HEK293 (cell line): ENCODE measurements at regions not wholly inside any gene's neighbourhood (a gene's known extent, or its start where the extent isn't known, plus 50 kb on each side); places are given as distances from the start of the nearest gene placed in this dataset.

Experiments
- FEZF1 ChIP-seq: fragments of 450-650 bp; formaldehyde crosslinking; IDR thresholded peaks from 2 replicates; pipeline ENCODE4 v1.5.1; 2016; ENCODE audit warnings: missing biosample characterization, missing genetic modification characterization
- KLF16 ChIP-seq: fragments of 450-650 bp; formaldehyde crosslinking; IDR thresholded peaks from 2 replicates; pipeline ENCODE4 v1.5.1; 2017; ENCODE audit warnings: missing biosample characterization, missing genetic modification characterization
- KLF7 ChIP-seq: fragments of 450-650 bp; formaldehyde crosslinking; IDR thresholded peaks from 2 replicates; pipeline ENCODE4 v1.5.1; 2016; ENCODE audit warnings: missing biosample characterization, missing genetic modification characterization, borderline replicate concordance
- KLF9 ChIP-seq: fragments of 450-650 bp; formaldehyde crosslinking; IDR thresholded peaks from 2 replicates; pipeline ENCODE4 v1.5.1; 2016; ENCODE audit warnings: missing biosample characterization, missing genetic modification characterization, low read depth
- MEIS1 ChIP-seq: sonication (generic); formaldehyde crosslinking; IDR thresholded peaks from 2 replicates; pipeline ENCODE4 v1.8.1; 2022; ENCODE audit warnings: missing genetic modification reagents, mild to moderate bottlenecking, borderline replicate concordance
- PBX3 ChIP-seq: sonication (generic); formaldehyde crosslinking; IDR thresholded peaks from 2 replicates; pipeline ENCODE4 v1.8.1; 2022; ENCODE audit warnings: mild to moderate bottlenecking, moderate library complexity, missing genetic modification reagents
- SETDB1 ChIP-seq: IDR thresholded peaks from one replicate; pipeline ENCODE4 v1.6.1; 2017; ENCODE audit warnings: mild to moderate bottlenecking, low read length, moderate library complexity, mixed read lengths; ENCODE audit not compliant: insufficient read length
- ZBTB44 ChIP-seq: fragments of 450-650 bp; IDR thresholded peaks from 2 replicates; pipeline ENCODE4 v1.5.1; 2018; ENCODE audit warnings: missing biosample characterization, mild to moderate bottlenecking, missing genetic modification characterization
- ZNF132 ChIP-seq: fragments of 450-650 bp; formaldehyde crosslinking; IDR thresholded peaks from 2 replicates; pipeline ENCODE4 v1.5.1; 2017; ENCODE audit warnings: missing biosample characterization, missing genetic modification characterization, borderline replicate concordance
- ZNF157 ChIP-seq: fragments of 450-650 bp; formaldehyde crosslinking; IDR thresholded peaks from 2 replicates; pipeline ENCODE4 v1.5.1; 2016; ENCODE audit warnings: missing biosample characterization, missing genetic modification characterization
- ZNF214 ChIP-seq: fragments of 450-650 bp; formaldehyde crosslinking; IDR thresholded peaks from 2 replicates; pipeline ENCODE4 v1.5.1; 2017; ENCODE audit warnings: missing biosample characterization, mild to moderate bottlenecking, missing genetic modification characterization, borderline replicate concordance
- ZNF350 ChIP-seq: fragments of 450-650 bp; formaldehyde crosslinking; IDR thresholded peaks from 2 replicates; pipeline ENCODE4 v1.5.0; 2017; ENCODE audit warnings: missing biosample characterization, mild to moderate bottlenecking, missing genetic modification characterization
- ZNF362 ChIP-seq: fragments of 450-650 bp; formaldehyde crosslinking; IDR thresholded peaks from 2 replicates; pipeline ENCODE4 v1.5.1; 2016; ENCODE audit warnings: missing biosample characterization, missing genetic modification characterization
- ZNF398 ChIP-seq: fragments of 450-650 bp; formaldehyde crosslinking; IDR thresholded peaks from 2 replicates; pipeline ENCODE4 v1.5.1; 2017; ENCODE audit warnings: missing biosample characterization, missing genetic modification characterization
- ZNF473 ChIP-seq: fragments of 450-650 bp; formaldehyde crosslinking; IDR thresholded peaks from 2 replicates; pipeline ENCODE4 v1.5.1; 2017; ENCODE audit warnings: missing biosample characterization, missing genetic modification characterization
- ZNF558 ChIP-seq: fragments of 450-650 bp; formaldehyde crosslinking; IDR thresholded peaks from 2 replicates; pipeline ENCODE4 v1.5.1; 2016; ENCODE audit warnings: missing biosample characterization, missing genetic modification characterization
- TF ChIP-seq, protein P1 (sequence below): fragments of 450-650 bp; formaldehyde crosslinking; IDR thresholded peaks from 2 replicates; pipeline ENCODE4 v1.5.1; 2017; ENCODE audit warnings: missing biosample characterization, mild to moderate bottlenecking, missing genetic modification characterization, moderate library complexity
- TF ChIP-seq, protein P2 (sequence below): fragments of 450-650 bp; formaldehyde crosslinking; IDR thresholded peaks from 2 replicates; pipeline ENCODE4 v1.5.1; 2016; ENCODE audit warnings: missing biosample characterization, missing genetic modification characterization
- TF ChIP-seq, protein P3 (sequence below): fragments of 450-650 bp; formaldehyde crosslinking; IDR thresholded peaks from 2 replicates; pipeline ENCODE4 v1.5.1; 2016; ENCODE audit warnings: missing biosample characterization, missing genetic modification characterization
- TF ChIP-seq, protein P4 (sequence below): fragments of 450-650 bp; formaldehyde crosslinking; IDR thresholded peaks from 2 replicates; pipeline ENCODE4 v1.5.1; 2016; ENCODE audit warnings: missing biosample characterization, missing genetic modification characterization, borderline replicate concordance
- TF ChIP-seq, protein P5 (sequence below): IDR thresholded peaks from 2 replicates; pipeline ENCODE4 v1.6.1; 2011; ENCODE audit warnings: mild to moderate bottlenecking, low read depth, low read length, borderline replicate concordance
- TF ChIP-seq, protein P6 (sequence below): fragments of 450-650 bp; formaldehyde crosslinking; IDR thresholded peaks from 2 replicates; pipeline ENCODE4 v1.5.1; 2016; ENCODE audit warnings: missing biosample characterization, missing genetic modification characterization

GRCh38 chr1:56414728-56415224 is 164.6 kb downstream of the PLPP3 start (continued):
- TF ChIP-seq ZNF558 (tag by site-specific recombination) (no peak), ZBTB44 (tag by site-specific recombination) (peak; percentile 62), SETDB1 (peak; percentile 33), ZNF214 (no peak), FEZF1 (peak; percentile 75), ZNF362 (tag by site-specific recombination) (no peak; the same call in 1 of the 2 replicates), PBX3 (CRISPR knock-in tag) (no peak), ZNF157 (tag by site-specific recombination) (no peak), ZNF473 (tag by site-specific recombination) (no peak), ZNF398 (tag by site-specific recombination) (no peak), KLF9 (no peak), KLF7 (tag by site-specific recombination) (no peak), ZNF132 (tag by site-specific recombination) (no peak), MEIS1 (CRISPR knock-in tag) (no peak), ZNF350 (no peak), KLF16 (tag by site-specific recombination) (no peak)
- TF ChIP-seq, protein P1, sequence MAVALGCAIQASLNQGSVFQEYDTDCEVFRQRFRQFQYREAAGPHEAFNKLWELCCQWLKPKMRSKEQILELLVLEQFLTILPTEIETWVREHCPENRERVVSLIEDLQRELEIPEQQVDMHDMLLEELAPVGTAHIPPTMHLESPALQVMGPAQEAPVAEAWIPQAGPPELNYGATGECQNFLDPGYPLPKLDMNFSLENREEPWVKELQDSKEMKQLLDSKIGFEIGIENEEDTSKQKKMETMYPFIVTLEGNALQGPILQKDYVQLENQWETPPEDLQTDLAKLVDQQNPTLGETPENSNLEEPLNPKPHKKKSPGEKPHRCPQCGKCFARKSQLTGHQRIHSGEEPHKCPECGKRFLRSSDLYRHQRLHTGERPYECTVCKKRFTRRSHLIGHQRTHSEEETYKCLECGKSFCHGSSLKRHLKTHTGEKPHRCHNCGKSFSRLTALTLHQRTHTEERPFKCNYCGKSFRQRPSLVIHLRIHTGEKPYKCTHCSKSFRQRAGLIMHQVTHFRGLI (tag by site-specific recombination), result peak; percentile 89
- TF ChIP-seq, protein P2, sequence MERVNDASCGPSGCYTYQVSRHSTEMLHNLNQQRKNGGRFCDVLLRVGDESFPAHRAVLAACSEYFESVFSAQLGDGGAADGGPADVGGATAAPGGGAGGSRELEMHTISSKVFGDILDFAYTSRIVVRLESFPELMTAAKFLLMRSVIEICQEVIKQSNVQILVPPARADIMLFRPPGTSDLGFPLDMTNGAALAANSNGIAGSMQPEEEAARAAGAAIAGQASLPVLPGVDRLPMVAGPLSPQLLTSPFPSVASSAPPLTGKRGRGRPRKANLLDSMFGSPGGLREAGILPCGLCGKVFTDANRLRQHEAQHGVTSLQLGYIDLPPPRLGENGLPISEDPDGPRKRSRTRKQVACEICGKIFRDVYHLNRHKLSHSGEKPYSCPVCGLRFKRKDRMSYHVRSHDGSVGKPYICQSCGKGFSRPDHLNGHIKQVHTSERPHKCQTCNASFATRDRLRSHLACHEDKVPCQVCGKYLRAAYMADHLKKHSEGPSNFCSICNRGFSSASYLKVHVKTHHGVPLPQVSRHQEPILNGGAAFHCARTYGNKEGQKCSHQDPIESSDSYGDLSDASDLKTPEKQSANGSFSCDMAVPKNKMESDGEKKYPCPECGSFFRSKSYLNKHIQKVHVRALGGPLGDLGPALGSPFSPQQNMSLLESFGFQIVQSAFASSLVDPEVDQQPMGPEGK (tag by site-specific recombination), result no peak
- TF ChIP-seq, protein P3, sequence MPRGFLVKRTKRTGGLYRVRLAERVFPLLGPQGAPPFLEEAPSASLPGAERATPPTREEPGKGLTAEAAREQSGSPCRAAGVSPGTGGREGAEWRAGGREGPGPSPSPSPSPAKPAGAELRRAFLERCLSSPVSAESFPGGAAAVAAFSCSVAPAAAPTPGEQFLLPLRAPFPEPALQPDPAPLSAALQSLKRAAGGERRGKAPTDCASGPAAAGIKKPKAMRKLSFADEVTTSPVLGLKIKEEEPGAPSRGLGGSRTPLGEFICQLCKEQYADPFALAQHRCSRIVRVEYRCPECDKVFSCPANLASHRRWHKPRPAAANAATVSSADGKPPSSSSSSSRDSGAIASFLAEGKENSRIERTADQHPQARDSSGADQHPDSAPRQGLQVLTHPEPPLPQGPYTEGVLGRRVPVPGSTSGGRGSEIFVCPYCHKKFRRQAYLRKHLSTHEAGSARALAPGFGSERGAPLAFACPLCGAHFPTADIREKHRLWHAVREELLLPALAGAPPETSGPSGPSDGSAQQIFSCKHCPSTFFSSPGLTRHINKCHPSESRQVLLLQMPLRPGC (tag by site-specific recombination), result peak; percentile 75
- TF ChIP-seq, protein P4, sequence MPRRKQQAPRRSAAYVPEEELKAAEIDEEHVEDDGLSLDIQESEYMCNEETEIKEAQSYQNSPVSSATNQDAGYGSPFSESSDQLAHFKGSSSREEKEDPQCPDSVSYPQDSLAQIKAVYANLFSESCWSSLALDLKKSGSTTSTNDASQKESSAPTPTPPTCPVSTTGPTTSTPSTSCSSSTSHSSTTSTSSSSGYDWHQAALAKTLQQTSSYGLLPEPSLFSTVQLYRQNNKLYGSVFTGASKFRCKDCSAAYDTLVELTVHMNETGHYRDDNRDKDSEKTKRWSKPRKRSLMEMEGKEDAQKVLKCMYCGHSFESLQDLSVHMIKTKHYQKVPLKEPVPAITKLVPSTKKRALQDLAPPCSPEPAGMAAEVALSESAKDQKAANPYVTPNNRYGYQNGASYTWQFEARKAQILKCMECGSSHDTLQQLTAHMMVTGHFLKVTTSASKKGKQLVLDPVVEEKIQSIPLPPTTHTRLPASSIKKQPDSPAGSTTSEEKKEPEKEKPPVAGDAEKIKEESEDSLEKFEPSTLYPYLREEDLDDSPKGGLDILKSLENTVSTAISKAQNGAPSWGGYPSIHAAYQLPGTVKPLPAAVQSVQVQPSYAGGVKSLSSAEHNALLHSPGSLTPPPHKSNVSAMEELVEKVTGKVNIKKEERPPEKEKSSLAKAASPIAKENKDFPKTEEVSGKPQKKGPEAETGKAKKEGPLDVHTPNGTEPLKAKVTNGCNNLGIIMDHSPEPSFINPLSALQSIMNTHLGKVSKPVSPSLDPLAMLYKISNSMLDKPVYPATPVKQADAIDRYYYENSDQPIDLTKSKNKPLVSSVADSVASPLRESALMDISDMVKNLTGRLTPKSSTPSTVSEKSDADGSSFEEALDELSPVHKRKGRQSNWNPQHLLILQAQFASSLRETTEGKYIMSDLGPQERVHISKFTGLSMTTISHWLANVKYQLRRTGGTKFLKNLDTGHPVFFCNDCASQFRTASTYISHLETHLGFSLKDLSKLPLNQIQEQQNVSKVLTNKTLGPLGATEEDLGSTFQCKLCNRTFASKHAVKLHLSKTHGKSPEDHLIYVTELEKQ (tag by site-specific recombination), result 0 out of 2 replicates have a peak, but pooled peaks have one; percentile 46
- TF ChIP-seq, protein P5, sequence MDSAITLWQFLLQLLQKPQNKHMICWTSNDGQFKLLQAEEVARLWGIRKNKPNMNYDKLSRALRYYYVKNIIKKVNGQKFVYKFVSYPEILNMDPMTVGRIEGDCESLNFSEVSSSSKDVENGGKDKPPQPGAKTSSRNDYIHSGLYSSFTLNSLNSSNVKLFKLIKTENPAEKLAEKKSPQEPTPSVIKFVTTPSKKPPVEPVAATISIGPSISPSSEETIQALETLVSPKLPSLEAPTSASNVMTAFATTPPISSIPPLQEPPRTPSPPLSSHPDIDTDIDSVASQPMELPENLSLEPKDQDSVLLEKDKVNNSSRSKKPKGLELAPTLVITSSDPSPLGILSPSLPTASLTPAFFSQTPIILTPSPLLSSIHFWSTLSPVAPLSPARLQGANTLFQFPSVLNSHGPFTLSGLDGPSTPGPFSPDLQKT, result no peak
- TF ChIP-seq, protein P6, sequence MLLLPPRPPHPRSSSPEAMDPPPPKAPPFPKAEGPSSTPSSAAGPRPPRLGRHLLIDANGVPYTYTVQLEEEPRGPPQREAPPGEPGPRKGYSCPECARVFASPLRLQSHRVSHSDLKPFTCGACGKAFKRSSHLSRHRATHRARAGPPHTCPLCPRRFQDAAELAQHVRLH (tag by site-specific recombination), result no peak
